WERI-Rb-1 (cell line): ENCODE measurements at regions not wholly inside any gene's neighbourhood (a gene's known extent, or its start where the extent isn't known, plus 50 kb on each side); places are given as distances from the start of the nearest gene placed in this dataset.

Experiments used
- DNase-seq: peaks from one replicate; pipeline ENCODE4 v3.0.0-alpha.2; 2020
- H3K27ac ChIP-seq: fragments of 250-450 bp; sonication (Bioruptor Pico); 2 replicates; pipeline ENCODE4 v1.5.1; 2020; ENCODE audit warnings: mild to moderate bottlenecking, moderate library complexity
- H3K27me3 ChIP-seq: fragments of 250-450 bp; sonication (Bioruptor Pico); 2 replicates; pipeline ENCODE4 v1.5.1; 2021; ENCODE audit warnings: mild to moderate bottlenecking, low read depth, moderate library complexity; ENCODE audit not compliant: insufficient read depth, severe bottlenecking
- H3K36me3 ChIP-seq: fragments of 250-450 bp; sonication (Bioruptor Pico); 2 replicates; pipeline ENCODE4 v1.5.1; 2020; ENCODE audit warnings: mild to moderate bottlenecking, moderate library complexity
- H3K4me3 ChIP-seq: 2 replicates; pipeline ENCODE4 v1.5.1; 2011; ENCODE audit warnings: low read depth, mild to moderate bottlenecking, control low read depth, low read length
- H3K9me3 ChIP-seq: fragments of 250-450 bp; sonication (Bioruptor Pico); 2 replicates; pipeline ENCODE4 v1.5.1; 2021; ENCODE audit warnings: mild to moderate bottlenecking, moderate library complexity; ENCODE audit not compliant: severe bottlenecking
- TF ChIP-seq, protein P1 (sequence below): IDR thresholded peaks from 2 replicates; pipeline ENCODE4 v1.5.1; 2011; ENCODE audit warnings: low read depth, mild to moderate bottlenecking, control low read depth, inconsistent platforms, low read length

DNA sequence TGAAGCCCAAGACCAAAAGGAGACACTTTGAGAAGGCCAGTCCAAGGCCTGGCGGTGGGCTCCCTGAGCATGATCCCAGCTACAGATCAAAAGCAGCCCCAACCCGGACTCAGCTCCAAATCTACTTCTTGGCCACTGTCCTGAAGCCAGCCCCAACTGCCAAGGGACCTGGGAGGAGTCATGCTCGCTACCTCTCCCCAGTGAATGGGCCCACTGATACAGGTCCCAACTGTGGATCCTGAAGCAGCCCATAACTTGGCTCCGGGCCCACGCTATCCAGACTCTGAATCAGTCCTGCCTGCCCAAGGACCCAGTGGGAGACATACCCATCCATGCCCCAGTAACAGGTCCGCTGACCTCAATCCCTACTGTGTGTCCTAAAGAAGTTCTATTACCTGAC is 1545.3 kb upstream of the C9orf72 start:
- no peak overlapping the region for H3K27ac ChIP-seq
- no peak overlapping the region for H3K4me3 ChIP-seq
- DNase-seq = no peak
- H3K27me3 ChIP-seq = no peaks in the 10 kb centered on the region
- TF ChIP-seq, protein P1, sequence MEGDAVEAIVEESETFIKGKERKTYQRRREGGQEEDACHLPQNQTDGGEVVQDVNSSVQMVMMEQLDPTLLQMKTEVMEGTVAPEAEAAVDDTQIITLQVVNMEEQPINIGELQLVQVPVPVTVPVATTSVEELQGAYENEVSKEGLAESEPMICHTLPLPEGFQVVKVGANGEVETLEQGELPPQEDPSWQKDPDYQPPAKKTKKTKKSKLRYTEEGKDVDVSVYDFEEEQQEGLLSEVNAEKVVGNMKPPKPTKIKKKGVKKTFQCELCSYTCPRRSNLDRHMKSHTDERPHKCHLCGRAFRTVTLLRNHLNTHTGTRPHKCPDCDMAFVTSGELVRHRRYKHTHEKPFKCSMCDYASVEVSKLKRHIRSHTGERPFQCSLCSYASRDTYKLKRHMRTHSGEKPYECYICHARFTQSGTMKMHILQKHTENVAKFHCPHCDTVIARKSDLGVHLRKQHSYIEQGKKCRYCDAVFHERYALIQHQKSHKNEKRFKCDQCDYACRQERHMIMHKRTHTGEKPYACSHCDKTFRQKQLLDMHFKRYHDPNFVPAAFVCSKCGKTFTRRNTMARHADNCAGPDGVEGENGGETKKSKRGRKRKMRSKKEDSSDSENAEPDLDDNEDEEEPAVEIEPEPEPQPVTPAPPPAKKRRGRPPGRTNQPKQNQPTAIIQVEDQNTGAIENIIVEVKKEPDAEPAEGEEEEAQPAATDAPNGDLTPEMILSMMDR = no peak
- no peaks in the 10 kb centered on the region for H3K9me3 ChIP-seq
- H3K36me3 ChIP-seq = no peaks in the 10 kb centered on the region

DNA sequence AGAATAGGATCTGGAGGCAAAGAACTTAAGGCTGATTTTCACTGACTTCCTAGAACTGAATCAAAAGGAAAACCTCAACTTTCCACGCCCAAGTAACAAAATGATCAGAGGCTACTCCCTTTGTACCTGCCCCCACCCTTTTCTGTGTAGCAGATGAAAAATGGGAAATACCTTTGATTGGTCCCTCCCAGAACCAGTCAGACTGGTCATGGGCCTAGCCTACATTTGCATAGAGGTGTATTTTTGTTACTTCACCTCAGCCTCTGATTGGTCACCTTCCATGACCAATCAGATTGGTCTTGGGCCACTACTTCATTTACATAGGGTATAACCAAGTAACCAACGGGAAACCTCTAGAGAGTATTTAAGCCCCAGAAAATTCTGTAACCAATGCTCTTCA is 1553.5 kb upstream of the C9orf72 start:
- peaks cover 6% of the 10 kb centered on the region for H3K9me3 ChIP-seq
- H3K4me3 ChIP-seq = no peak overlapping the region
- H3K36me3 ChIP-seq = no peaks in the 10 kb centered on the region
- DNase-seq = no peak
- H3K27ac ChIP-seq = no peak overlapping the region
- TF ChIP-seq, protein P1 = no peak
- H3K27me3 ChIP-seq = no peaks in the 10 kb centered on the region

DNA sequence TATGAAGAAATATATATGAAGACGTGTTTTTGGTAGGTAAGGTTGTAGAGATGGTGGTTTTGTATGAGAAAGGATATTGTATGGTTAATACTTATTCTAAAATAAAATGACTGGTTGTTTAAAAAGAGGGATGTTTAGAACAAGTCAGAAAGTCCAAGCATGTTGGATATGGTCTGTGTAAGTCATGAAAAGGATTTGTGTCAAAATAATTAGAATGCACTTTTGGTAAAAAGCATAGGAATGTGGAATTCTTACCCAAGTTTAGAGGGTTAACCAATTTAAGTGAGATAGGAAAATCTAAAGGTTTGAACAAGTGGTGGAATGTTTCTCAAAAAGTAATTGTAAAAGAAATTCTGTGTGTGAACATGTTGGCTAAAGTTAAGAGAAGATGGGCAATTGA is 1556.5 kb upstream of the C9orf72 start:
- H3K4me3 ChIP-seq = no peak overlapping the region
- H3K36me3 ChIP-seq = no peaks in the 10 kb centered on the region
- DNase-seq = no peak
- peaks cover 6% of the 10 kb centered on the region for H3K9me3 ChIP-seq
- H3K27ac ChIP-seq = no peak overlapping the region
- H3K27me3 ChIP-seq = no peaks in the 10 kb centered on the region
- TF ChIP-seq, protein P1 = no peak

DNA sequence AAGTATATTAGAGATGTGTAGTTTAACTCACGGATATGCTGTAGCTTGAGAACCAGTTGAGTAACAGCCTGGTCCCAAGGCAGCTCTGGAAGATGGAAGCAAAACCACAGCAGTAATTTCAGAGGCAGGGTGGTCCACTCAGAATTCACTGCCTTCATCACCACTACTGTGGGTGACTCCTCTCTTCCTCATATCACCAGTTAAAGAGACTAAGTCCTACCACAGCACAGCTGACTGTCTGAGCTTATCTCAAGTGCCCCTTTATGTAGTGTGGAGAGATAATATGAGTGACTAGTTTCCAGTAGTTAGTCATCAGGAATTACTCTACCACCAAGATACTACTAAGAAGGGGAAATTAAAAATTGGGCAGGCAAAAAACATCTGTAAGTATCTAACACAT is 1571.2 kb upstream of the C9orf72 start:
- DNase-seq = no peak
- TF ChIP-seq, protein P1 = no peak
- H3K27me3 ChIP-seq = no peaks in the 10 kb centered on the region
- no peaks in the 10 kb centered on the region for H3K9me3 ChIP-seq
- no peak overlapping the region for H3K4me3 ChIP-seq
- H3K27ac ChIP-seq = no peak overlapping the region
- no peaks in the 10 kb centered on the region for H3K36me3 ChIP-seq

DNA sequence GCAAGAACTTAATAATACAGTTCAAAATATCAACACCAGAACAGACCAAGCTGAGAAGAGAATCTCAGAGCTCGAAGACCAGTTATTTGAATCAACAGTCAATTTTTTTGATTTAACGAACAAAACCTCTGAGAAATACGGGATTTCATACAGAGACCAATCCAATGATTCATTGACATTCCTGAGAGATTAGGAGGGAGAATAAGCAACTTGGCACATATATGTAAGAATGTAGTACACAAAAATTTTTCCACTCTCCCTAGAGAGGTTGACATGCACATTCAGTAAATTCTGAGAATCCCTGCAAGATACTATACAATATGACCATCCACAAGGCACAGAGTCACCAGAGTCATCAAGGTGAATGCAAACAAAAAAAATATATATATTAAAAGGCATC is 1577.3 kb upstream of the C9orf72 start:
- Histone ChIP-seq H3K36me3 (no peaks in the 10 kb centered on the region), H3K27ac (no peak overlapping the region), H3K9me3 (no peaks in the 10 kb centered on the region), H3K4me3 (no peak overlapping the region), H3K27me3 (no peaks in the 10 kb centered on the region)
- no peak for DNase-seq
- TF ChIP-seq, protein P1 = no peak

DNA sequence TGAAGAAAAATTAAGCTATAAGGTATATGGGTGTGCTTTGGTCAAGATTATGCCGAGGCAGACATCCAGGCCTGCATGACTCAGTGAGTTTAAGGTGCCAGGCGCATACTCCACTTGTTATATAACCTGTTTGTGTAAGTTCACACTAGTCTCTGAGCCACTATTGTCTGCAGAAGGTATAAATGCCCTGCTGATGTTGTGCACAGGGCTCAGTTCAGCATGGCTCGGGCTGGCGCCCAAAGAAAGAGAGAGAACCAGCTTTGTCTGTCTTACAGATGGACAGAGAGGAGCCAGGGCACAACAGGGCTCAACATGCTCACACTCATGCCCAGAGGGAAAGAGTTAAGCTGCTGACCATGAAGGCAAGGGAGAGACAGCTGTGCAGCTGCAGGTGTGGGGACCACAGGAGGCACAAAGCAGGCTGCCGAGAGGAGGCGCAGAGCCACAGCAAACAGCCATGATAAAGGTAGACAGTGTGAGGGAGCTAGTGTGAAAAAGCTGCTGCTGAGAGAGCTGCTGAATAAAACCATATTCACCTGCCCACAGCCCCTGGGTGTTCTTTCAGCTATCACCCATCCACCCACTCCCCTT is 1587.6 kb upstream of the C9orf72 start:
- H3K27me3 ChIP-seq = no peaks in the 10 kb centered on the region
- no peak overlapping the region for H3K4me3 ChIP-seq
- no peaks in the 10 kb centered on the region for H3K36me3 ChIP-seq
- TF ChIP-seq, protein P1 = no peak
- no peaks in the 10 kb centered on the region for H3K9me3 ChIP-seq
- H3K27ac ChIP-seq = no peak overlapping the region
- DNase-seq = no peak
